Epithelial cell of esophagus (primary cell): ENCODE measurements at regions not wholly inside any gene's neighbourhood (a gene's known extent, or its start where the extent isn't known, plus 50 kb on each side); places are given as distances from the start of the nearest gene placed in this dataset.

ENCODE experiments used
- DNase-seq: peaks from one replicate; pipeline ENCODE4 v3.0.0; 2010; ENCODE audit warnings: low read depth
- H3K4me3 ChIP-seq: 2 replicates; pipeline ENCODE4 v1.5.1; 2011; ENCODE audit warnings: mild to moderate bottlenecking, low read length, control low read depth
- TF ChIP-seq, protein P1 (sequence below): IDR thresholded peaks from 2 replicates; pipeline ENCODE4 v1.5.1; 2011; ENCODE audit warnings: low read depth, mild to moderate bottlenecking, low read length, control low read depth, inconsistent platforms; ENCODE audit not compliant: insufficient read depth; ENCODE audit errors: missing control alignments

- no peak overlapping the region for H3K4me3 ChIP-seq
- TF ChIP-seq, protein P1, sequence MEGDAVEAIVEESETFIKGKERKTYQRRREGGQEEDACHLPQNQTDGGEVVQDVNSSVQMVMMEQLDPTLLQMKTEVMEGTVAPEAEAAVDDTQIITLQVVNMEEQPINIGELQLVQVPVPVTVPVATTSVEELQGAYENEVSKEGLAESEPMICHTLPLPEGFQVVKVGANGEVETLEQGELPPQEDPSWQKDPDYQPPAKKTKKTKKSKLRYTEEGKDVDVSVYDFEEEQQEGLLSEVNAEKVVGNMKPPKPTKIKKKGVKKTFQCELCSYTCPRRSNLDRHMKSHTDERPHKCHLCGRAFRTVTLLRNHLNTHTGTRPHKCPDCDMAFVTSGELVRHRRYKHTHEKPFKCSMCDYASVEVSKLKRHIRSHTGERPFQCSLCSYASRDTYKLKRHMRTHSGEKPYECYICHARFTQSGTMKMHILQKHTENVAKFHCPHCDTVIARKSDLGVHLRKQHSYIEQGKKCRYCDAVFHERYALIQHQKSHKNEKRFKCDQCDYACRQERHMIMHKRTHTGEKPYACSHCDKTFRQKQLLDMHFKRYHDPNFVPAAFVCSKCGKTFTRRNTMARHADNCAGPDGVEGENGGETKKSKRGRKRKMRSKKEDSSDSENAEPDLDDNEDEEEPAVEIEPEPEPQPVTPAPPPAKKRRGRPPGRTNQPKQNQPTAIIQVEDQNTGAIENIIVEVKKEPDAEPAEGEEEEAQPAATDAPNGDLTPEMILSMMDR = no peak
- DNase-seq = no peak
Measured at GRCh38 chr15:38954090-38954489, 389.5 kb upstream of the RASGRP1 start.

GRCh38 chr15:38961456-38961855 lies 396.8 kb upstream of the RASGRP1 start:
- H3K4me3 ChIP-seq = no peak overlapping the region
- TF ChIP-seq, protein P1 = no peak
- DNase-seq = no peak

- TF ChIP-seq, protein P1 = no peak
- no peak for DNase-seq
- no peak overlapping the region for H3K4me3 ChIP-seq
Measured at GRCh38 chr15:38961931-38962330, 397.3 kb upstream of the RASGRP1 start.

GRCh38 chr15:38972831-38973230 lies 408.2 kb upstream of the RASGRP1 start:
- peak; percentile 14 for DNase-seq

GRCh38 chr15:38975282-38975990 lies 410.8 kb upstream of the RASGRP1 start:
- DNase-seq = no peak
- H3K4me3 ChIP-seq = no peak overlapping the region
- TF ChIP-seq, protein P1 = no peak

More at GRCh38 chr15:38972831-38973230, 408.2 kb upstream of the RASGRP1 start:
- TF ChIP-seq, protein P1 = no peak
- H3K4me3 ChIP-seq = no peak overlapping the region

- TF ChIP-seq, protein P1 = peak; percentile 61
- peak; percentile 50 for DNase-seq
- H3K4me3 ChIP-seq = no peak overlapping the region
Measured at GRCh38 chr15:38991126-38991525, 426.5 kb upstream of the RASGRP1 start.

DNA sequence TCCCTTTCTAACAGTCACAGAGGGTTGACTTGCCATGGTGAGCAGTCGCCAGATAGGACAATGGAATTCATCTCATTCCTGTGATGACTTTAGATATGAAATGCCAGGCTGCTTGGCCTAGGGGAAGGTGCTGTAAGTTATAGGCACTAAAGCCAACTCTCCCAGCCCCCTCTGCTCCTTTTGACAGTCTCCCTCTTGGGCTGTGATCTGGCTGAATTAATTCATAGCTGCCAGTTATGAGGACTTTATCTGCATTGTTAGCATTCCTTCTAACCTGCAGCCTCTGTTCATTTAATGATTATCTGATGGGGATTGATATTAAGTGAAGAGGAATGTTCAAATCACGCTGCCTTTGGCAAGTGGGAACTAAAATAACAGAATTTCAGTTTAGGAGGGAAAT lies 427.1 kb upstream of the RASGRP1 start:
- DNase-seq = no peak

More for the DNA sequence above, 427.1 kb upstream of the RASGRP1 start:
- TF ChIP-seq, protein P1 = no peak
- H3K4me3 ChIP-seq = no peak overlapping the region
